HAP-1 (cell line): ENCODE measurements at regions not wholly inside any gene's neighbourhood (a gene's known extent, or its start where the extent isn't known, plus 50 kb on each side); places are given as distances from the start of the nearest gene placed in this dataset.

ENCODE experiments used
- DNase-seq, 2 experiments: peaks; one replicate each; pipeline ENCODE4 v3.0.0-alpha.2; 2016 to 2020; ENCODE audit warnings: low spot score in 2 of 2
- H3K27me3 ChIP-seq: fragments of 250-450 bp; sonication (Bioruptor Pico); 2 replicates; pipeline ENCODE4 v1.5.1; 2020; ENCODE audit warnings: low read depth, mild to moderate bottlenecking, moderate library complexity
- H3K36me3 ChIP-seq: fragments of 250-450 bp; sonication (Bioruptor Pico); replicated peaks from 2 replicates; pipeline ENCODE4 v1.5.1; 2020; ENCODE audit warnings: mild to moderate bottlenecking
- H3K4me1 ChIP-seq: fragments of 250-450 bp; sonication (Bioruptor Pico); 2 replicates; pipeline ENCODE4 v1.5.1; 2020; ENCODE audit warnings: mild to moderate bottlenecking
- H3K4me3 ChIP-seq: fragments of 250-450 bp; sonication (Bioruptor Pico); 2 replicates; pipeline ENCODE4 v1.5.1; 2020; ENCODE audit warnings: mild to moderate bottlenecking, moderate library complexity
- H3K9me3 ChIP-seq: fragments of 250-450 bp; sonication (Bioruptor Pico); 2 replicates; pipeline ENCODE4 v1.5.1; 2020; ENCODE audit warnings: mild to moderate bottlenecking, moderate library complexity
- in situ Hi-C: fragments of 300-500 bp; cut with MboI; formaldehyde crosslinking; loops from 3 replicates; pipeline ENCODE4 v1.14.3; 2020; ENCODE audit warnings: low sequenced_read_pairs, inconsistent platforms, mixed read lengths

- no peaks in the 10 kb centered on the region for H3K27me3 ChIP-seq
- H3K9me3 ChIP-seq = no peaks in the 10 kb centered on the region
- in situ Hi-C loops = no loop called here
- peaks cover 33% of the 10 kb centered on the region for H3K4me1 ChIP-seq
- no peak overlapping the region for H3K4me3 ChIP-seq
- DNase-seq = no peak
- no peaks in the 10 kb centered on the region for H3K36me3 ChIP-seq
These were observed 63.4 kb upstream of the MED4 start for GRCh38 chr13:48158290-48158689.

DNA sequence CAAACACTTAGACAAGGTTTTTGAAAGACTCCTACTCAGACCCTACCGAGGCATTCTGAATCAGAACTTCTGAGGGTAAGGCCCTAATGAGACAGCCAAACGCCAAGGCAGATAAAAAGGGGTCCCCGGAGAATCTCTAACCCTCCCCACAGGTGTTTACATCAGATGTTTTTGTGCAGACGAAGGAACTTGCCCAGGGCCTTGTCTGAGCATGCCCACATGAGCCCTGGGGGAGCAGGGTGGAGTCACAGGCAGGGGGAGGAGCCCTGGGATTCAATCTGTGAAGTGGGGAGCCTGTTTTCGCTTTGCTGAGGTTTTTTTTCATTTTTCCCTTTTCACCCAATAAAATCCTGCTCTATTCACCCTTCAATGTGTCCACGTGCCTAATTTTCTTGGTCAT, 61.6 kb upstream of the MED4 start:
- peak in 1 of 2 experiments; percentile 57 for DNase-seq
- Histone ChIP-seq H3K9me3 (no peaks in the 10 kb centered on the region), H3K4me3 (no peak overlapping the region), H3K4me1 (peaks cover 33% of the 10 kb centered on the region), H3K27me3 (no peaks in the 10 kb centered on the region), H3K36me3 (no peaks in the 10 kb centered on the region)
- in situ Hi-C loops = no loop called here

GRCh38 chr13:48155848-48156247, 60.9 kb upstream of the MED4 start:
- Histone ChIP-seq H3K4me1 (peaks cover 28% of the 10 kb centered on the region), H3K9me3 (no peaks in the 10 kb centered on the region), H3K27me3 (no peaks in the 10 kb centered on the region), H3K4me3 (no peak overlapping the region), H3K36me3 (no peaks in the 10 kb centered on the region)
- DNase-seq = no peak
- in situ Hi-C loops = no loop called here

DNA sequence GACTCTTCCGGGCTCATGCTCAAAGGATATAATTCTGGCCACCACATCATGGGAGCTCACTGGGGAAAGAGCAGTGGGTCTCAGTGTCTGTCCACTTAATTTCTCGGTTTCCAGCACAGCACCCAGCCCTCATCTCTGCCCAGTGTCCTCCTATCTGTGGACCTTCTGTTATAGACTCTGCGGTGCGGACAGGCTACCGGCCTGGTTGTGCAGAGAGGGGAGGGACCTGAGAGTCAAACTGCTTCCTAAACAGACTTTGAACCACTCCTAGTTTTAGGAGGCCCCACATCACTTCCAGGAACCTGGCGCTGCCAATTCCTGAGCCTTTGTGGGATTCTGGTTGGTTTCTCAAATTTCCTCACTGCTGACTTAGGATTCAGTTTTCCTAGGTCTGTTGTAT, 59.8 kb upstream of the MED4 start:
- no peak for DNase-seq
- no peaks in the 10 kb centered on the region for H3K36me3 ChIP-seq
- H3K4me3 ChIP-seq = no peak overlapping the region
- peaks cover 16% of the 10 kb centered on the region for H3K4me1 ChIP-seq
- no peaks in the 10 kb centered on the region for H3K27me3 ChIP-seq
- in situ Hi-C loops = no loop called here
- H3K9me3 ChIP-seq = no peaks in the 10 kb centered on the region

DNA sequence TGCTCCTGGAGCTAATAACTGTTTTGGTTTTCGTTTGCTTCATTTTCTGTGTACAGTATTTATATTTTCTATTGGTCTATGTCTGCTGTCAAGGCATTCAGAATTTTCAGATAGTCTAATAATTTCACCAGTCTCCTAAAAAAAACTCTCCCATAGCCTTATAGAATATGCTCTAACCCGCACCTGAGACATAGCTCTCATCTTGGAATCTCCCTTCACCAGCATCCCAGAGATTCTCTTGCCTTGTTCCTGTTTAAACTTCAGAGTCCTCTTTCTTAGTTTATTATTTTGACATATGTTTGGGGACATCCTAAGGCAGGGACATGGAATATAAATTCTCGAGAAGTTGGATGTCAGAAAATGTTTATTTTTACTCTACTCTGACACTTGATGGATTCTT, 58.3 kb upstream of the MED4 start:
- no peak overlapping the region for H3K4me3 ChIP-seq
- H3K4me1 ChIP-seq = peaks cover 5% of the 10 kb centered on the region
- no peaks in the 10 kb centered on the region for H3K36me3 ChIP-seq
- no peaks in the 10 kb centered on the region for H3K9me3 ChIP-seq
- DNase-seq = no peak
- H3K27me3 ChIP-seq = no peaks in the 10 kb centered on the region
- in situ Hi-C loops = no loop called here

- Histone ChIP-seq H3K9me3 (no peaks in the 10 kb centered on the region), H3K4me3 (no peak overlapping the region), H3K36me3 (no peaks in the 10 kb centered on the region), H3K4me1 (peaks cover 5% of the 10 kb centered on the region), H3K27me3 (no peaks in the 10 kb centered on the region)
- no peak for DNase-seq
- in situ Hi-C loops = no loop called here
These were observed 56.7 kb upstream of the MED4 start for GRCh38 chr13:48151363-48152161.

- H3K9me3 ChIP-seq = no peaks in the 10 kb centered on the region
- no peak for DNase-seq
- H3K4me3 ChIP-seq = no peak overlapping the region
- in situ Hi-C loops = loop anchor here (25.0 kb wide), 1 partner anchor 439 kb away; no protein-coding TSS in a partner anchor
- H3K36me3 ChIP-seq = no peaks in the 10 kb centered on the region
- no peaks in the 10 kb centered on the region for H3K27me3 ChIP-seq
- no peaks in the 10 kb centered on the region for H3K4me1 ChIP-seq
These were observed 53.5 kb upstream of the MED4 start for GRCh38 chr13:48148454-48148853.

DNA sequence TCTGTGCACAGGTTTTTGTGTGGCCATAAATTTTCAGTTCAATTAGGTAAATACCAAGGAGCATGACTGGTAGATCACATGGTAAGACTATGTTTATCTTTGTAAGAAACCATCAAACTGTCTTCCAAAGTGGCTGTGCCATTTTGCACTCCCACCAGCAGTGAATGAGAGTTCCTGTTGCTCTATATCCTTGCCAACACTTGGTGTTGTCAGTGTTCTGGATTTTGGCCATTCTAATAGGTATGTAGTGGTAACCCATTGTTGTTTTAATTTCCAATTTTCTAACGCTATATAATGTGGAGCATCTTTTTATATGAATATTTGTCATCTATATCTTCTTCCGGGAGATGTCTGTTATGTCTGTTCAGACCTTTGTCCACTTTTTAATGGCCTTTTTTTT, 51.7 kb upstream of the MED4 start:
- H3K4me1 ChIP-seq = no peaks in the 10 kb centered on the region
- H3K9me3 ChIP-seq = no peaks in the 10 kb centered on the region
- in situ Hi-C loops = loop anchor here (25.0 kb wide), 1 partner anchor 441 kb away; no protein-coding TSS in a partner anchor
- DNase-seq = no peak
- no peaks in the 10 kb centered on the region for H3K27me3 ChIP-seq
- no peaks in the 10 kb centered on the region for H3K36me3 ChIP-seq
- no peak overlapping the region for H3K4me3 ChIP-seq

GRCh38 chr13:48146122-48146521, 51.2 kb upstream of the MED4 start:
- no peak for DNase-seq
- in situ Hi-C loops = loop anchor here (25.0 kb wide), 1 partner anchor 441 kb away; no protein-coding TSS in a partner anchor
- Histone ChIP-seq H3K36me3 (no peaks in the 10 kb centered on the region), H3K9me3 (no peaks in the 10 kb centered on the region), H3K27me3 (no peaks in the 10 kb centered on the region), H3K4me3 (no peak overlapping the region), H3K4me1 (no peaks in the 10 kb centered on the region)
